PC-3 (cell line): ENCODE measurements at regions not wholly inside any gene's neighbourhood (a gene's known extent, or its start where the extent isn't known, plus 50 kb on each side); places are given as distances from the start of the nearest gene placed in this dataset.

Source experiments
- CTCF ChIP-seq: fragments of 300-600 bp; sonication (generic); conservative IDR thresholded peaks from 2 replicates; pipeline ENCODE4 v1.5.1; 2017; ENCODE audit warnings: antibody characterized with exemption, low read depth, mild to moderate bottlenecking, low read length
- EZH2 ChIP-seq: fragments of 300-600 bp; sonication (generic); IDR thresholded peaks from one replicate; pipeline ENCODE4 v1.6.1; 2017; ENCODE audit warnings: antibody characterized with exemption, mild to moderate bottlenecking, low read length; ENCODE audit not compliant: unreplicated experiment
- EZH2phosphoT487 ChIP-seq: fragments of 300-600 bp; sonication (generic); IDR thresholded peaks from 2 replicates; pipeline ENCODE4 v1.6.1; 2018; ENCODE audit warnings: mild to moderate bottlenecking, antibody characterized with exemption, low read length, borderline replicate concordance

GRCh38 chr17:33491871-33492481 is 198.9 kb upstream of the ASIC2 start:
- TF ChIP-seq CTCF (no peak), EZH2phosphoT487 (no peak), EZH2 (no peak)
